PFSK-1 (cell line): ENCODE measurements at regions not wholly inside any gene's neighbourhood (a gene's known extent, or its start where the extent isn't known, plus 50 kb on each side); places are given as distances from the start of the nearest gene placed in this dataset.

Experiments
- FOXP2 ChIP-seq: optimal IDR thresholded peaks from 2 replicates; pipeline ENCODE3; 2011; ENCODE audit warnings: borderline replicate concordance, control low read depth, inconsistent platforms; ENCODE audit not compliant: insufficient read depth; ENCODE audit errors: extremely low read length, extremely low read depth
- POLR2AphosphoS5 ChIP-seq: IDR thresholded peaks from 2 replicates; pipeline ENCODE4 v1.6.1; 2012; ENCODE audit warnings: low read depth, mild to moderate bottlenecking, control low read depth, low read length, moderate library complexity
- SIN3A ChIP-seq: IDR thresholded peaks from 2 replicates; pipeline ENCODE4 v1.6.1; 2012; ENCODE audit warnings: mild to moderate bottlenecking, low read length, moderate library complexity, borderline replicate concordance; ENCODE audit not compliant: insufficient read depth
- TAF1 ChIP-seq: IDR thresholded peaks from 2 replicates; pipeline ENCODE4 v1.6.1; 2012; ENCODE audit warnings: low read length, control low read depth, borderline replicate concordance; ENCODE audit not compliant: insufficient read depth
- TF ChIP-seq, protein P1 (sequence below), 2 experiments: IDR thresholded peaks; 2 replicates each; pipeline versions ENCODE4 v1.6.1 to v1.8.0; 2011 to 2012; ENCODE audit warnings: low read depth in 2 of 2, low read length in 2 of 2, control low read depth in 1 of 2, inconsistent platforms in 1 of 2, mild to moderate bottlenecking in 1 of 2, moderate library complexity in 1 of 2; ENCODE audit not compliant: insufficient read depth in 1 of 2

DNA sequence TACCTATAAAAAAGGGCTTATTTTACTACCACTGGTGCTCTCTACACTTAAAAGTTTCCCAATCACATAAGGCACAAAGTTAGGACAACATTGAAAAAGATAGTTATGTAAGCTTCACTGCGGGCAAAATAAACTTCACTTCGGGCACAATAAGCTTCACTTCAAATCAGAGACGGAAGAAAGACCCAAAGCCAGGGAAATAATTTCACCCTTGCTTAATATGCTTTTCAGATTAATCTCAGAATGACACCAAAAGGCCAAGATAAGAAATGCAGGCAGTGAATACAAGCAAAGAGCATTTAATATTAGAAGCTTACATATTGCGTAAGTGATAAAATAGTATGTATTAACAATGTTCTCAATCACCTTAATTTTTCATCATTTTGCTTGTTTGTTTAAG is 444.2 kb downstream of the SETD4 start:
- TF ChIP-seq TAF1 (no peak), SIN3A (no peak), POLR2AphosphoS5 (no peak), FOXP2 (no peak)
- TF ChIP-seq, protein P1, sequence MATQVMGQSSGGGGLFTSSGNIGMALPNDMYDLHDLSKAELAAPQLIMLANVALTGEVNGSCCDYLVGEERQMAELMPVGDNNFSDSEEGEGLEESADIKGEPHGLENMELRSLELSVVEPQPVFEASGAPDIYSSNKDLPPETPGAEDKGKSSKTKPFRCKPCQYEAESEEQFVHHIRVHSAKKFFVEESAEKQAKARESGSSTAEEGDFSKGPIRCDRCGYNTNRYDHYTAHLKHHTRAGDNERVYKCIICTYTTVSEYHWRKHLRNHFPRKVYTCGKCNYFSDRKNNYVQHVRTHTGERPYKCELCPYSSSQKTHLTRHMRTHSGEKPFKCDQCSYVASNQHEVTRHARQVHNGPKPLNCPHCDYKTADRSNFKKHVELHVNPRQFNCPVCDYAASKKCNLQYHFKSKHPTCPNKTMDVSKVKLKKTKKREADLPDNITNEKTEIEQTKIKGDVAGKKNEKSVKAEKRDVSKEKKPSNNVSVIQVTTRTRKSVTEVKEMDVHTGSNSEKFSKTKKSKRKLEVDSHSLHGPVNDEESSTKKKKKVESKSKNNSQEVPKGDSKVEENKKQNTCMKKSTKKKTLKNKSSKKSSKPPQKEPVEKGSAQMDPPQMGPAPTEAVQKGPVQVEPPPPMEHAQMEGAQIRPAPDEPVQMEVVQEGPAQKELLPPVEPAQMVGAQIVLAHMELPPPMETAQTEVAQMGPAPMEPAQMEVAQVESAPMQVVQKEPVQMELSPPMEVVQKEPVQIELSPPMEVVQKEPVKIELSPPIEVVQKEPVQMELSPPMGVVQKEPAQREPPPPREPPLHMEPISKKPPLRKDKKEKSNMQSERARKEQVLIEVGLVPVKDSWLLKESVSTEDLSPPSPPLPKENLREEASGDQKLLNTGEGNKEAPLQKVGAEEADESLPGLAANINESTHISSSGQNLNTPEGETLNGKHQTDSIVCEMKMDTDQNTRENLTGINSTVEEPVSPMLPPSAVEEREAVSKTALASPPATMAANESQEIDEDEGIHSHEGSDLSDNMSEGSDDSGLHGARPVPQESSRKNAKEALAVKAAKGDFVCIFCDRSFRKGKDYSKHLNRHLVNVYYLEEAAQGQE (IDR thresholded peaks at IDR 0.05; ENCODE audit: insufficient read depth in 1 of 2, low read depth in 2 of 2, low read length in 2 of 2): no peak
